ENCODE measurements at regions not wholly inside any gene's neighbourhood (a gene's known extent, or its start where the extent isn't known, plus 50 kb on each side); places are given as distances from the start of the nearest gene placed in this dataset.

DNA sequence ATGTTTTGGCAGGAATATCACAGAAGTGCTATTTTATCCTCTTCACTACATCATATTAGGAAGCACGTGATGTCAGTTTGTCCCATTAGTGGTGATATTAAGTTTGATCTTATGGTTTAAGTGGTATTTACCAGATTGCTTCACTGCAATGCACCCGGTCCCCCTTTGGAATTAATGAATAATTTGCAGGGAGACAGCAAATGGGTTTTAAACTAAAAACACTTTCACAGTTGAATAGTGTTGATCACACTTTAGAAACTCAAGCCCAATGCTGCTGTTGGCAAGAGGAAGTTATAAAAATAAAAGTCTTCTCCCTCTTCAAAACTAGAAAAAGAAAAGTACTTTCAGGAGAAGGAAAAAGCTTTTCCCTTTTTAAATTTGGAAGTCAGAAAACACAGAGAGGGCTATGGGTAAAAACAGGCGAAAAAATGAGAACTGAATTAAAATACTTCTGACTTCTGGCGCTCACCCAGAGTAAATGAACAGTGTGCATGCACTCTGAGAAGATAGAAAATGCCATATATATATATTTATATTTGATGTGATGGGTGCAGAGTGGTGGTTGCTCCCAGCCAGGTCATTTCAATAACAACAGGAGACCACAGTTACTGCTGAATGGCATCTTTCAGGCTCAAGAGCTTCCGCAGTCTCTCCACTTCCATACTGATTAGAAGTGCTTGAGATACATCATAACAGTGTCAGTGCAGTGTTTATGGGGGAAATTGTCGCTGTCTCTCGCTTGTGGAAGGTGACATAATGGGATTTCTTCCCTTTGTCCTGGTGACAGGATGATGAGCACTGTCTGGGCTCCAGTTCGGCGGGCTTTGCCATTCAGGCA lies 278.0 kb downstream of the ZSWIM6 start:
- TF ChIP-seq POLR2A (IDR thresholded peaks at IDR 0.05): no peak
- TF ChIP-seq POLR2AphosphoS5 (IDR thresholded peaks at IDR 0.05): no peak
- TF ChIP-seq, protein P1, sequence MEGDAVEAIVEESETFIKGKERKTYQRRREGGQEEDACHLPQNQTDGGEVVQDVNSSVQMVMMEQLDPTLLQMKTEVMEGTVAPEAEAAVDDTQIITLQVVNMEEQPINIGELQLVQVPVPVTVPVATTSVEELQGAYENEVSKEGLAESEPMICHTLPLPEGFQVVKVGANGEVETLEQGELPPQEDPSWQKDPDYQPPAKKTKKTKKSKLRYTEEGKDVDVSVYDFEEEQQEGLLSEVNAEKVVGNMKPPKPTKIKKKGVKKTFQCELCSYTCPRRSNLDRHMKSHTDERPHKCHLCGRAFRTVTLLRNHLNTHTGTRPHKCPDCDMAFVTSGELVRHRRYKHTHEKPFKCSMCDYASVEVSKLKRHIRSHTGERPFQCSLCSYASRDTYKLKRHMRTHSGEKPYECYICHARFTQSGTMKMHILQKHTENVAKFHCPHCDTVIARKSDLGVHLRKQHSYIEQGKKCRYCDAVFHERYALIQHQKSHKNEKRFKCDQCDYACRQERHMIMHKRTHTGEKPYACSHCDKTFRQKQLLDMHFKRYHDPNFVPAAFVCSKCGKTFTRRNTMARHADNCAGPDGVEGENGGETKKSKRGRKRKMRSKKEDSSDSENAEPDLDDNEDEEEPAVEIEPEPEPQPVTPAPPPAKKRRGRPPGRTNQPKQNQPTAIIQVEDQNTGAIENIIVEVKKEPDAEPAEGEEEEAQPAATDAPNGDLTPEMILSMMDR (IDR thresholded peaks at IDR 0.05): no peak
- no peak for TF ChIP-seq EP300 (IDR thresholded peaks at IDR 0.05)
